Retinal pigment epithelial cell (primary cell): ENCODE measurements at regions not wholly inside any gene's neighbourhood (a gene's known extent, or its start where the extent isn't known, plus 50 kb on each side); places are given as distances from the start of the nearest gene placed in this dataset.
A peak's percentile ranks its signal among the peaks of the same experiment; 100 is the strongest.

Experiments used
- DNase-seq: peaks from one replicate; pipeline ENCODE4 v3.0.0-alpha.2; 2010; ENCODE audit warnings: low read depth
- H3K4me3 ChIP-seq: 2 replicates; pipeline ENCODE4 v1.5.1; 2011; ENCODE audit warnings: mild to moderate bottlenecking, low read length, control low read depth, moderate library complexity
- CTCF ChIP-seq: conservative IDR thresholded peaks from 2 replicates; pipeline ENCODE4 v1.5.1; 2011; ENCODE audit warnings: low read depth, low read length, control low read depth, inconsistent platforms

GRCh38 chr2:10520154-10520553, 72.0 kb upstream of the ODC1 start:
- no peak overlapping the region for H3K4me3 ChIP-seq
- peak; percentile 17 for TF ChIP-seq CTCF
- no peak for DNase-seq

DNA sequence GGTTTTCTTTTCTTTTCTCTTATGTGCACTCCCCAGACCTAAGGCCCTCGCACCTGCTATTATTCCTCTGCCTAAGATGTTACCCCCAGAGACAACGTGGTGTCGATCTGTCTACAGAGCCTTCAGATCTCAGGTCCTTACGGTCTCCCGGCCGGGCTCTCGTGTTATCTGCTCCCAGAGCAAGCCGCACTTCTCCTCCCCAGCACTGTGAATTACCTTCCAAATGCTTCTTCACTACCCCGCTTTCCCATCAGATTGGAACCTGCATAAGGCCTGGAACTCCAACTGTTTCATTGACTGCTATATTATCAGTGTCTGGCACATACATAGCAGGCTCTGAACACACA, 71.2 kb upstream of the ODC1 start:
- no peak overlapping the region for H3K4me3 ChIP-seq
- no peak for DNase-seq
- TF ChIP-seq CTCF: no peak

- no peak for TF ChIP-seq CTCF
- H3K4me3 ChIP-seq: no peak overlapping the region
- no peak for DNase-seq
These were observed 70.6 kb upstream of the ODC1 start for GRCh38 chr2:10518470-10519393.

GRCh38 chr2:10517351-10518043, 69.4 kb upstream of the ODC1 start:
- TF ChIP-seq CTCF: no peak
- no peak for DNase-seq
- H3K4me3 ChIP-seq: no peak overlapping the region

- DNase-seq: no peak
- no peak overlapping the region for H3K4me3 ChIP-seq
- TF ChIP-seq CTCF: no peak
These were observed 67.8 kb upstream of the ODC1 start for GRCh38 chr2:10515887-10516286.

DNA sequence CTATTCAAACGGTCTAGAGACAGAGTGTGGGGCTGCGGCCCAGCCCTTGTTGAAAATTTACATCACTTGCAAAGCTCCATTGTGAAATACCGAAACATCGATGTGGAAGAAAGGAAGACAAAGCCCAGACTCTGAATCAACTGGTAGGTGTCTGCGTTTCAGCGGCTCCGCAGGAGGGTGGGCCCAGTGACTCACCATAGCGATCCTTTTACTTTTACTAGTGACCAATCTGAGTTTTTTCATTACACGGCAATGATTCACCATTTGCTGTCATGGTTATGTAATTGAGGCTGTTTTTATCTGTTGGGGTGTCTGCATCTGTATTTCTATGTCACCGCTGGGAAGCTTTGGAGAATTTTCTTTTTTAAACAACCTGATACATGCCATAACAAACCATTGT, 66.6 kb upstream of the ODC1 start:
- no peak overlapping the region for H3K4me3 ChIP-seq
- no peak for DNase-seq
- TF ChIP-seq CTCF: no peak

- TF ChIP-seq CTCF: no peak
- DNase-seq: no peak
- no peak overlapping the region for H3K4me3 ChIP-seq
These were observed 66.1 kb upstream of the ODC1 start for GRCh38 chr2:10514273-10514672.
